ENCODE measurements at regions not wholly inside any gene's neighbourhood (a gene's known extent, or its start where the extent isn't known, plus 50 kb on each side); places are given as distances from the start of the nearest gene placed in this dataset.

GRCh38 chr1:79524126-79524525 lies 517.6 kb upstream of the ADGRL4 start:
- TF ChIP-seq CTCF (IDR thresholded peaks at IDR 0.05) = no peak
- Mint-ChIP-seq H3K4me3 (no peak overlapping the region), H3K27me3 (ENCODE audit: low read depth in 3 of 3) (peaks cover 0 to 1% (median 0%) of the 10 kb centered on the region in 3 donors), H3K27ac (no peak overlapping the region), H3K4me1 (no peaks in the 10 kb centered on the region), H3K36me3 (no peaks in the 10 kb centered on the region), H3K9me3 (peaks cover 2 to 17% (median 4%) of the 10 kb centered on the region in 7 donors)
- Histone ChIP-seq H3K4me2 (replicated peaks; ENCODE audit: extremely low read depth, low read length, poor library complexity, severe bottlenecking) (no peak overlapping the region), H3K27me3 (ENCODE audit: control insufficient read depth in 2 of 2, insufficient read depth in 2 of 2, low read length in 2 of 2) (no peaks in the 10 kb centered on the region), H4K20me1 (ENCODE audit: insufficient read depth, low read length) (no peaks in the 10 kb centered on the region), H2AFZ (ENCODE audit: insufficient read depth, low read depth, low read length, poor library complexity, severe bottlenecking) (no peak overlapping the region), H3K36me3 (replicated peaks in 1 of 2; ENCODE audit: control insufficient read depth in 1 of 2, insufficient read depth in 2 of 2, low read length in 2 of 2) (no peaks in the 10 kb centered on the region), H3K9ac (ENCODE audit: insufficient read depth, low read length, poor library complexity, severe bottlenecking) (no peak overlapping the region), H3K27ac (ENCODE audit: low read depth in 1 of 2, low read length in 2 of 2) (no peak overlapping the region), H3K79me2 (ENCODE audit: insufficient read depth, low read length) (no peaks in the 10 kb centered on the region), H3K4me1 (ENCODE audit: control insufficient read depth in 1 of 2, insufficient read depth in 2 of 2, low read length in 2 of 2) (no peaks in the 10 kb centered on the region), H3K4me3 (replicated peaks in 1 of 3; ENCODE audit: low read depth in 2 of 3, low read length in 3 of 3) (no peak overlapping the region), H3K9me3 (replicated peaks in 1 of 2; ENCODE audit: control insufficient read depth in 1 of 2, insufficient read depth in 1 of 2, low read length in 2 of 2) (peaks cover 13 to 15% of the 10 kb centered on the region in 2 donors)
- WGBS (ENCODE audit: insufficient coverage) = no CpG with 5 or more reads among the region's 1 CpG
- intact Hi-C loops (cut with micrococcal nuclease) = no loop called here
- DNase-seq = no peak

DNA sequence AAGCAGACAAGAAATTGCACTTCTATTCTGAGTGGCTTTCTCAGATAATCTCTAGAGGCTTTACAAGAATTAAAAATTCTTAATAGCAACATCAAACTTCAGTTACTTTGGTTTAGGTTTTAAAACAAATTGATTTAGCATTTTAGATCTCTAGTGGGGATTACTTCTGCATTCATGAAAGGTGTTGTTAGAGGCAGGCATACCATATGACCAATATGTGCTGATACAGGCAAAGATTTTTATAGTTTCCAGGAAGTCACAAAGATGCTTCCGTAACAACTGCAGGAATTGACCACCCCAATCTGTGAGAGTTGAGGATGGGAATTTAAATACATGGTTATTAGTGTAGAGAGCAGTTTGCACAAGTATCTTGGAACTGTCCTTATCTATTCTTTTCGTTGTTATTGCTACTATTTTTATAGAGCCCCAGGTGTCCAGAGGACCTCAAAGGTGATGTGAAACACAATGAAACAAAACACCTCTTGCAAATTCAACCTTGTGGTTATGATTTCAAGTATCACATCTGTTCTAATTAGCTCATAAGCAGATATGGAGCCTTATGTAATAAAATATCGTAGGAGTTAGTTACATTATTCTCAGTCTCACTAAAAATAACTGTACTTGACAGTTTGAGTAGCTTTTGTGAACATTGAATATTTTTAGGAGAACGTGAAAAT lies 512.7 kb upstream of the ADGRL4 start:
- Histone ChIP-seq H3K27ac (ENCODE audit: low read depth in 1 of 2, low read length in 2 of 2) (no peak overlapping the region), H2AFZ (ENCODE audit: insufficient read depth, low read depth, low read length, poor library complexity, severe bottlenecking) (no peak overlapping the region), H4K20me1 (ENCODE audit: insufficient read depth, low read length) (no peaks in the 10 kb centered on the region), H3K27me3 (ENCODE audit: control insufficient read depth in 2 of 2, insufficient read depth in 2 of 2, low read length in 2 of 2) (no peaks in the 10 kb centered on the region), H3K4me1 (ENCODE audit: control insufficient read depth in 1 of 2, insufficient read depth in 2 of 2, low read length in 2 of 2) (no peaks in the 10 kb centered on the region), H3K4me3 (replicated peaks in 1 of 3; ENCODE audit: low read depth in 2 of 3, low read length in 3 of 3) (no peak overlapping the region), H3K36me3 (replicated peaks in 1 of 2; ENCODE audit: control insufficient read depth in 1 of 2, insufficient read depth in 2 of 2, low read length in 2 of 2) (no peaks in the 10 kb centered on the region), H3K9me3 (replicated peaks in 1 of 2; ENCODE audit: control insufficient read depth in 1 of 2, insufficient read depth in 1 of 2, low read length in 2 of 2) (peaks cover 13 to 15% of the 10 kb centered on the region in 2 donors), H3K79me2 (ENCODE audit: insufficient read depth, low read length) (no peaks in the 10 kb centered on the region), H3K9ac (ENCODE audit: insufficient read depth, low read length, poor library complexity, severe bottlenecking) (no peak overlapping the region), H3K4me2 (replicated peaks; ENCODE audit: extremely low read depth, low read length, poor library complexity, severe bottlenecking) (no peak overlapping the region)
- H3K4me1 Mint-ChIP-seq = no peaks in the 10 kb centered on the region
- H3K27me3 Mint-ChIP-seq (ENCODE audit: low read depth in 3 of 3) = no peaks in the 10 kb centered on the region
- H3K9me3 Mint-ChIP-seq = peaks cover 2 to 27% (median 11%) of the 10 kb centered on the region in 7 donors
- no peak for DNase-seq
- H3K27ac Mint-ChIP-seq = no peak overlapping the region
- intact Hi-C loops (cut with micrococcal nuclease) = no loop called here
- H3K36me3 Mint-ChIP-seq = no peaks in the 10 kb centered on the region
- no CpG with 5 or more reads among the region's 4 CpGs for WGBS (ENCODE audit: insufficient coverage)
- no peak overlapping the region for H3K4me3 Mint-ChIP-seq
- no peak for TF ChIP-seq CTCF (IDR thresholded peaks at IDR 0.05)
